ENCODE measurements at regions not wholly inside any gene's neighbourhood (a gene's known extent, or its start where the extent isn't known, plus 50 kb on each side); places are given as distances from the start of the nearest gene placed in this dataset.

GRCh38 chr4:28890949-28891775, 1829.0 kb upstream of the PCDH7 start:
- no peak for DNase-seq

GRCh38 chr4:28913466-28913865, 1806.7 kb upstream of the PCDH7 start:
- DNase-seq, result no peak

GRCh38 chr4:28916585-28916984, 1803.6 kb upstream of the PCDH7 start:
- no peak for DNase-seq

- DNase-seq, result no peak
Observed at GRCh38 chr4:28918871-28919270, 1801.3 kb upstream of the PCDH7 start.

- DNase-seq, result no peak
Observed at GRCh38 chr4:28921886-28922285, 1798.3 kb upstream of the PCDH7 start.

GRCh38 chr4:28926156-28926555, 1794.0 kb upstream of the PCDH7 start:
- DNase-seq, result no peak

GRCh38 chr4:28942631-28943030, 1777.5 kb upstream of the PCDH7 start:
- no peak for DNase-seq

GRCh38 chr4:28947374-28947773, 1772.8 kb upstream of the PCDH7 start:
- DNase-seq, result no peak

GRCh38 chr4:28948501-28948900, 1771.7 kb upstream of the PCDH7 start:
- DNase-seq, result no peak

GRCh38 chr4:28966982-28967381, 1753.2 kb upstream of the PCDH7 start:
- DNase-seq, result no peak

GRCh38 chr4:28973587-28974350, 1746.4 kb upstream of the PCDH7 start:
- DNase-seq, result no peak

GRCh38 chr4:28976369-28976768, 1743.8 kb upstream of the PCDH7 start:
- no peak for DNase-seq

- DNase-seq, result no peak
Observed at GRCh38 chr4:29002151-29002550, 1718.0 kb upstream of the PCDH7 start.

- no peak for DNase-seq
Observed at GRCh38 chr4:29005838-29006237, 1714.3 kb upstream of the PCDH7 start.

- no peak for DNase-seq
Observed at GRCh38 chr4:29009908-29010307, 1710.3 kb upstream of the PCDH7 start.

GRCh38 chr4:29013341-29013740, 1706.8 kb upstream of the PCDH7 start:
- DNase-seq, result no peak

- DNase-seq, result no peak
Observed at GRCh38 chr4:29014555-29014954, 1705.6 kb upstream of the PCDH7 start.

- DNase-seq, result no peak
Observed at GRCh38 chr4:29033703-29034102, 1686.5 kb upstream of the PCDH7 start.

GRCh38 chr4:29037501-29037900, 1682.7 kb upstream of the PCDH7 start:
- no peak for DNase-seq

GRCh38 chr4:29043411-29043810, 1676.8 kb upstream of the PCDH7 start:
- DNase-seq, result no peak

- DNase-seq, result no peak
Observed at GRCh38 chr4:29046186-29046585, 1674.0 kb upstream of the PCDH7 start.

- no peak for DNase-seq
Observed at GRCh38 chr4:29046781-29047180, 1673.4 kb upstream of the PCDH7 start.

- no peak for DNase-seq
Observed at GRCh38 chr4:29047341-29048041, 1672.7 kb upstream of the PCDH7 start.

Measured in activated effector memory CD4-positive, alpha-beta T cell treated with anti-CD3 and anti-CD28 coated beads, Interleukin-2, amount 50 U/mL, for 16 hours (primary cell).